Dermis blood vessel endothelial cell (primary cell): ENCODE measurements at regions not wholly inside any gene's neighbourhood (a gene's known extent, or its start where the extent isn't known, plus 50 kb on each side); places are given as distances from the start of the nearest gene placed in this dataset.

ENCODE experiments used
- DNase-seq: peaks from one replicate; pipeline ENCODE4 v3.0.0; 2010

GRCh38 chr3:59321881-59322540 lies 272.2 kb upstream of the CFAP20DC start:
- no peak for DNase-seq

GRCh38 chr3:59320080-59320479 lies 270.3 kb upstream of the CFAP20DC start:
- no peak for DNase-seq

- no peak for DNase-seq
These were observed 269.6 kb upstream of the CFAP20DC start for GRCh38 chr3:59319442-59319841.

GRCh38 chr3:59318881-59319280 lies 269.1 kb upstream of the CFAP20DC start:
- DNase-seq = no peak

GRCh38 chr3:59317386-59317785 lies 267.6 kb upstream of the CFAP20DC start:
- DNase-seq = no peak

GRCh38 chr3:59316688-59317275 lies 267.0 kb upstream of the CFAP20DC start:
- no peak for DNase-seq

- DNase-seq = no peak
These were observed 263.5 kb upstream of the CFAP20DC start for GRCh38 chr3:59313365-59313764.

GRCh38 chr3:59311231-59311630 lies 261.4 kb upstream of the CFAP20DC start:
- no peak for DNase-seq

GRCh38 chr3:59310736-59311135 lies 260.9 kb upstream of the CFAP20DC start:
- DNase-seq = no peak

GRCh38 chr3:59308684-59309083 lies 258.9 kb upstream of the CFAP20DC start:
- no peak for DNase-seq

- DNase-seq = no peak
These were observed 258.2 kb upstream of the CFAP20DC start for GRCh38 chr3:59308001-59308400.

- DNase-seq = no peak
These were observed 256.6 kb upstream of the CFAP20DC start for GRCh38 chr3:59306436-59306835.

GRCh38 chr3:59304296-59304695 lies 254.5 kb upstream of the CFAP20DC start:
- no peak for DNase-seq

- no peak for DNase-seq
These were observed 253.6 kb upstream of the CFAP20DC start for GRCh38 chr3:59303452-59303851.

GRCh38 chr3:59302442-59302841 lies 252.6 kb upstream of the CFAP20DC start:
- DNase-seq = no peak

- no peak for DNase-seq
These were observed 250.9 kb upstream of the CFAP20DC start for GRCh38 chr3:59300733-59301132.

GRCh38 chr3:59299561-59299960 lies 249.7 kb upstream of the CFAP20DC start:
- no peak for DNase-seq

GRCh38 chr3:59290358-59290757 lies 240.5 kb upstream of the CFAP20DC start:
- DNase-seq = no peak

GRCh38 chr3:59289831-59290230 lies 240.0 kb upstream of the CFAP20DC start:
- DNase-seq = no peak

GRCh38 chr3:59288951-59289350 lies 239.1 kb upstream of the CFAP20DC start:
- no peak for DNase-seq

- DNase-seq = no peak
These were observed 237.1 kb upstream of the CFAP20DC start for GRCh38 chr3:59286791-59287531.

- DNase-seq = no peak
These were observed 235.7 kb upstream of the CFAP20DC start for GRCh38 chr3:59285560-59285959.

- no peak for DNase-seq
These were observed 235.1 kb upstream of the CFAP20DC start for GRCh38 chr3:59284926-59285325.

- no peak for DNase-seq
These were observed 230.3 kb upstream of the CFAP20DC start for GRCh38 chr3:59280113-59280512.
